ENCODE measurements at regions not wholly inside any gene's neighbourhood (a gene's known extent, or its start where the extent isn't known, plus 50 kb on each side); places are given as distances from the start of the nearest gene placed in this dataset.

DNA sequence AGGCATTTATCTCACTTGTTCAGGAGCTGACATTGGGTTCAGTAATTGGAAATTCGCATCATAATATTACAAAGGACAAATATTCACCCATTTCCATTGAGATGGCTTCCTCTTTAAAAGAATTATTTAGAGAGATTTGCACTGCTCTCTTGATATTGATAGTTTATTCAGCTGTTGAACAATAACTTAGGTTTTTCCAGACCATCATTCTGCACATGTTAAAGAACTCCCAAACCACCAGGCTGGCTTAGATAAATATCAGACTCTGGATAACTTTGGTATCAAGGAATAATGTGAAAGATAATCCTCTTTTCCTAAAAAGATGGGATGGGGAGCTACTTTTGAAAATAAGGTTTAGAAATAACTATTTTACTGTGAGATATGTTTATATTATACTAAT is 154.0 kb downstream of the GASK1B start:
- TF ChIP-seq SMC3 (IDR thresholded peaks at IDR 0.05; ENCODE audit: low read depth, low read length) (no peak), RAD21 (IDR thresholded peaks at IDR 0.05; ENCODE audit: low read length) (no peak), CTCF (IDR thresholded peaks at IDR 0.05) (no peak)
- TF ChIP-seq, protein P1, sequence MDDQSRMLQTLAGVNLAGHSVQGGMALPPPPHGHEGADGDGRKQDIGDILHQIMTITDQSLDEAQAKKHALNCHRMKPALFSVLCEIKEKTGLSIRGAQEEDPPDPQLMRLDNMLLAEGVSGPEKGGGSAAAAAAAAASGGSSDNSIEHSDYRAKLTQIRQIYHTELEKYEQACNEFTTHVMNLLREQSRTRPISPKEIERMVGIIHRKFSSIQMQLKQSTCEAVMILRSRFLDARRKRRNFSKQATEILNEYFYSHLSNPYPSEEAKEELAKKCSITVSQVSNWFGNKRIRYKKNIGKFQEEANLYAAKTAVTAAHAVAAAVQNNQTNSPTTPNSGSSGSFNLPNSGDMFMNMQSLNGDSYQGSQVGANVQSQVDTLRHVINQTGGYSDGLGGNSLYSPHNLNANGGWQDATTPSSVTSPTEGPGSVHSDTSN (IDR thresholded peaks at IDR 0.05): no peak
